ENCODE measurements at regions not wholly inside any gene's neighbourhood (a gene's known extent, or its start where the extent isn't known, plus 50 kb on each side); places are given as distances from the start of the nearest gene placed in this dataset.
"Not testable (repeated sequence)": the region's sequence is repeated elsewhere in the genome, so short reads cannot be mapped to it uniquely, and the experiment has no call there.

- DNase-seq (ENCODE audit: low spot score); H3K4me3 ChIP-seq (replicated peaks in 1 of 3; ENCODE audit: insufficient read depth in 1 of 3, low read depth in 2 of 3, low read length in 3 of 3); ATAC-seq; in situ Hi-C loops (cut with HindIII; ENCODE audit: extremely low pct_ligation_motif_present, low pct_unique_long_range_greater_than_20kb); CTCF ChIA-PET (ENCODE audit: low intra/inter-chr PET ratio, low total read pairs); H3K9ac ChIP-seq (ENCODE audit: insufficient read depth, low read depth, low read length); H3K36me3 ChIP-seq (replicated peaks in 1 of 2; ENCODE audit: control insufficient read depth in 1 of 2, insufficient read depth in 2 of 2, low read length in 2 of 2); H3K27me3 ChIP-seq (ENCODE audit: control insufficient read depth in 1 of 2, insufficient read depth in 2 of 2, low read length in 2 of 2); H3K27ac ChIP-seq (ENCODE audit: extremely low read length, insufficient read depth, low read length); BruUV-seq (replicated peaks); intact Hi-C loops (cut with micrococcal nuclease; ENCODE audit: unreplicated experiment); H3K4me1 ChIP-seq (ENCODE audit: insufficient read depth, low read length); H3K4me2 ChIP-seq (ENCODE audit: low read depth, low read length); H4K20me1 ChIP-seq (ENCODE audit: insufficient read depth, low read length); H3K79me2 ChIP-seq (ENCODE audit: insufficient read depth, low read length); POLR2A ChIA-PET; FAIRE-seq; H2AFZ ChIP-seq (ENCODE audit: low read length): not testable (repeated sequence)
- H3K9me3 ChIP-seq (ENCODE audit: low read length) = peaks cover 12% of the 10 kb centered on the region
- 39% methylated on average over 5 of the region's 5 CpGs for WGBS (ENCODE audit: low lambda C conversion rate)
Measured at GRCh38 chr5:20890936-20891335, 902.9 kb upstream of the CDH18 start.

- DNase-seq (ENCODE audit: low spot score); H3K4me2 ChIP-seq (ENCODE audit: low read depth, low read length); ATAC-seq; H4K20me1 ChIP-seq (ENCODE audit: insufficient read depth, low read length); H2AFZ ChIP-seq (ENCODE audit: low read length); H3K4me3 ChIP-seq (replicated peaks in 1 of 3; ENCODE audit: insufficient read depth in 1 of 3, low read depth in 2 of 3, low read length in 3 of 3); H3K27ac ChIP-seq (ENCODE audit: extremely low read length, insufficient read depth, low read length); in situ Hi-C loops (cut with HindIII; ENCODE audit: extremely low pct_ligation_motif_present, low pct_unique_long_range_greater_than_20kb); CTCF ChIA-PET (ENCODE audit: low intra/inter-chr PET ratio, low total read pairs); BruUV-seq (replicated peaks); POLR2A ChIA-PET; FAIRE-seq; H3K9ac ChIP-seq (ENCODE audit: insufficient read depth, low read depth, low read length); H3K36me3 ChIP-seq (replicated peaks in 1 of 2; ENCODE audit: control insufficient read depth in 1 of 2, insufficient read depth in 2 of 2, low read length in 2 of 2); H3K4me1 ChIP-seq (ENCODE audit: insufficient read depth, low read length); H3K27me3 ChIP-seq (ENCODE audit: control insufficient read depth in 1 of 2, insufficient read depth in 2 of 2, low read length in 2 of 2); intact Hi-C loops (cut with micrococcal nuclease; ENCODE audit: unreplicated experiment); H3K9me3 ChIP-seq (ENCODE audit: low read length); H3K79me2 ChIP-seq (ENCODE audit: insufficient read depth, low read length): not testable (repeated sequence)
Measured at GRCh38 chr5:20875726-20876125, 887.7 kb upstream of the CDH18 start.

GRCh38 chr5:20865892-20866291, 877.9 kb upstream of the CDH18 start:
- ATAC-seq; H3K4me2 ChIP-seq (ENCODE audit: low read depth, low read length); CTCF ChIA-PET (ENCODE audit: low intra/inter-chr PET ratio, low total read pairs); H3K4me3 ChIP-seq (replicated peaks in 1 of 3; ENCODE audit: insufficient read depth in 1 of 3, low read depth in 2 of 3, low read length in 3 of 3); H3K79me2 ChIP-seq (ENCODE audit: insufficient read depth, low read length); BruUV-seq (replicated peaks); DNase-seq (ENCODE audit: low spot score); H3K4me1 ChIP-seq (ENCODE audit: insufficient read depth, low read length); intact Hi-C loops (cut with micrococcal nuclease; ENCODE audit: unreplicated experiment); H3K27ac ChIP-seq (ENCODE audit: extremely low read length, insufficient read depth, low read length); H3K9me3 ChIP-seq (ENCODE audit: low read length); H4K20me1 ChIP-seq (ENCODE audit: insufficient read depth, low read length); H3K36me3 ChIP-seq (replicated peaks in 1 of 2; ENCODE audit: control insufficient read depth in 1 of 2, insufficient read depth in 2 of 2, low read length in 2 of 2); H2AFZ ChIP-seq (ENCODE audit: low read length); H3K9ac ChIP-seq (ENCODE audit: insufficient read depth, low read depth, low read length); in situ Hi-C loops (cut with HindIII; ENCODE audit: extremely low pct_ligation_motif_present, low pct_unique_long_range_greater_than_20kb); H3K27me3 ChIP-seq (ENCODE audit: control insufficient read depth in 1 of 2, insufficient read depth in 2 of 2, low read length in 2 of 2); FAIRE-seq; POLR2A ChIA-PET: not testable (repeated sequence)
- WGBS (ENCODE audit: low lambda C conversion rate) = 5% methylated on average over 3 of the region's 3 CpGs
